NCI-H510A treated with DMSO at 0.1 percent for 48 hours (cell line): ENCODE measurements at regions not wholly inside any gene's neighbourhood (a gene's known extent, or its start where the extent isn't known, plus 50 kb on each side); places are given as distances from the start of the nearest gene placed in this dataset.

Experiments
- DNase-seq: peaks from one replicate; lab custom pipeline; 2025; lab: John Stamatoyannopoulos, UW

GRCh38 chr5:4124221-4124970 is 528.8 kb downstream of the IRX1 start:
- DNase-seq = no peak

- no peak for DNase-seq
Measured at GRCh38 chr5:4128994-4129393, 533.4 kb downstream of the IRX1 start.

DNA sequence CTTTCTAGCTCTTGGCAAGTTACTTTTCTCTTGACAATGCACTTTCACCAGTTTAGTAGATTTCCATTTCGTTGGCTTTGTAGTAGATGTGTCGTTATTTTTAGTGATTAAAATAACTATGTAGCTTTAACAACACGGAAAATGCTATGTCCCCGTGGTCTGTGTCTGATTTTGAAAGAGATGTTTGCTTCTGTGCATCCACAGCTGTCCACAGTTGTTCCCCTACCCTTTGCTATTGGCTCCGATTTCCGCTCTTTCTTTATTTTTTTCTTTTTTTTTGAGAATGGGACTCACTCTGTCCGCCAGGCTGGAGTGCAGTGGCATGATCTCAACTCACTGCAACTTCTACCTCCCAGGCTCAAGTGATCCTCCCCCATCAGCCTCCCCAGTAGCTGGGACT is 533.9 kb downstream of the IRX1 start:
- no peak for DNase-seq

GRCh38 chr5:4130819-4131218 is 535.2 kb downstream of the IRX1 start:
- DNase-seq = no peak

GRCh38 chr5:4137781-4138180 is 542.1 kb downstream of the IRX1 start:
- DNase-seq = no peak

DNA sequence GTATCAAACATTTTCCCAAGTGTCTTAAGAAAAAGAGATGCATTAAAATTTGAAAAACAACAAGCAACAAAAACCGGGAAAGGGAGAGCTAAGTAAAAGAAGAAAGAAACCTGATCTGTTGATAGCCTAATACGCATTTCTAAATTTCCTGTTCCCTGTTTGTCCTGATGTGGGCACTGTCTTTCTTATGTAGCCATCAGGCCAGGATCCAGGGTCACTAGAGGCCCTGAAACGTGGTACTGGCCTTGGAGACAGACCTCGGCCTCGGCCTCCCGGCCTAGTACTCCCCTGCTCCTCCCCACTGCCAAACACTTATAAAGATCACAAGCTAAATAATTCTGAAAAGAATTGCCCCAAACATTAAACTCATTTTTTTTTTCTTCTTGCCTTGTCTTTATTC is 547.2 kb downstream of the IRX1 start:
- DNase-seq = no peak

DNA sequence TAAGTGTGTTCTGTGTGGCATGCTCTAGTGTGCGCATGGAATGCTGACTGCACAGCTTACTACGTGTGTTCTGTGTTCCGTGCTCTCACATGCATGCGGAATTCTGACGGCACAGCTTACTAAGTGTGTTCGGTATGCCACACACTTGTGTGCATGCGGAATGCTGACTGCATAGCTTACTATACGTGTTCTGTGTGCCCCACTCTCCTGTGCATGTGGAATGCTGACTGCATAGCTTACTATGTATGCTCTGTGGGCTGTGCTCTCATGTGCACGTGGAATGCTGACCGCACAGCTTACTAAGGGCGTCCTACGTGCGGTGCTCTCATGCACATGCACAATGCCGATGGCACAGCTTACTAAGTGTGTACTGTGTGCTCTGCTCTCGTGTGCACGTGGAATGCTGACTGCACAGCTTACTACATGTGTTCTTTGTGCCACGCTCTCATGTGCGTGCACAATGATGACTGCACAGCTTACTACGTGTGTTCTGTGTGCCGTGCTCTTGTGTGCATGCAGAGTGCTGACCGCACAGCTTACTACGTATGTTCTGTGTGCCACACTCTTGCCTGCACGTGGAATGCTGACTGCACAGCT is 548.9 kb downstream of the IRX1 start:
- no peak for DNase-seq

- no peak for DNase-seq
Measured at GRCh38 chr5:4145511-4145910, 549.9 kb downstream of the IRX1 start.

DNA sequence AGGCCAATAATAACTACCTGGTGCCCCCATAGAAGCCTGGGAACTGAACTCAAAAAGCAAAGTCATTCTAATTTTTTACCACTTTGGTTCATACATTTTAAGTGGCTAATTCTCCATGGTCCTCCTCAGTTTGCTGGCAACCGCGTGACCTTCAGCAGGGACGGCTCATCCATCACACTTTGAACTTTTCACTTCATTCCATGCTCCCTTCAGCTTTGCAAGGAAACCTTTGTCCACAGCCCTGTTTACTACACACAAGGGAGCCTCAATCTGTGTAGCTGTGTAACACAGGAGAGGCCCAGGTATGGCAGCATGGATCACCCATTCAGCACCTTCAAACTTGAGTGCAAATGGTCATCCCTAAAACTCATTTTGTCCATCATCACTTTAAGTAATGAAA is 552.4 kb downstream of the IRX1 start:
- no peak for DNase-seq

- DNase-seq = no peak
Measured at GRCh38 chr5:4150067-4150466, 554.4 kb downstream of the IRX1 start.

DNA sequence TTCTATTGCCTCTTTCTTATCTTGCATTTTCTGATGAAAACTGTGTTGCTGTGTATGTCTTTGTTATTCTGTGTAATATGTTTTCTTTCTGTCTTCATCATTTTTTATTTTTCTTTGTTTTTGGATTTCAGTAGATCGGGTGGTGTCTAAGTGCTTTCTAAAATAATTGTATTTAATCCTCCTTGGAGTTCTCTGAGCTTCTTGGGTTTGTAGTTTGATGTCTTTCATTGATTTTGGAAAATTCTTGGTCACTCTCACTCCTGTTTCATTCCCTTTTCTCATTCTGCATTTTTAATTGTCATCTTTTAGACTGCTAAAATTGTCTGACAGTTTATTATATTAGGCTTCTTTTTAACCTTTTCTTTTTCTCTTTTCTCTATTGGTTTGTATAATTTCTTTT is 560.5 kb downstream of the IRX1 start:
- DNase-seq = no peak

GRCh38 chr5:4156889-4157288 is 561.3 kb downstream of the IRX1 start:
- DNase-seq = no peak

- no peak for DNase-seq
Measured at GRCh38 chr5:4158750-4159447, 563.3 kb downstream of the IRX1 start.

- no peak for DNase-seq
Measured at GRCh38 chr5:4159681-4160080, 564.0 kb downstream of the IRX1 start.

GRCh38 chr5:4164167-4164566 is 568.5 kb downstream of the IRX1 start:
- no peak for DNase-seq

DNA sequence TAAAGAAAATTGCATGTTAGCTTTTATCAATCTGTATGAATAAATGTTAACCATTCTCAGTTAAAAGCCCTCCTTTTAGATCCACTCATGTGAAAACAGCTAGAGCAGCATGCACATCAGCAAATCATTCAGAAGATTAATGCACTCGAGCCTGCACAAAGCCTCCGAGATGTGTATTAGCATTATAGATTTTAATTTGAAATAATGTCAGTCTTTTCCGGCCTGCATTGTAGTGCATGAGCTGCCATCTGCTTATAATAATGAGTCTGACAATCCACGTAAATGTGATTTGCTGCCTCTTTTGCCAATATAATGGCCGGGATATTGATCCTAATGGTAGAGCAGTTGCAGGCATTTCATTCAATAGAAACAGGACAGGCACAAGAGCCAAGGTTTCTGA is 585.1 kb downstream of the IRX1 start:
- no peak for DNase-seq

DNA sequence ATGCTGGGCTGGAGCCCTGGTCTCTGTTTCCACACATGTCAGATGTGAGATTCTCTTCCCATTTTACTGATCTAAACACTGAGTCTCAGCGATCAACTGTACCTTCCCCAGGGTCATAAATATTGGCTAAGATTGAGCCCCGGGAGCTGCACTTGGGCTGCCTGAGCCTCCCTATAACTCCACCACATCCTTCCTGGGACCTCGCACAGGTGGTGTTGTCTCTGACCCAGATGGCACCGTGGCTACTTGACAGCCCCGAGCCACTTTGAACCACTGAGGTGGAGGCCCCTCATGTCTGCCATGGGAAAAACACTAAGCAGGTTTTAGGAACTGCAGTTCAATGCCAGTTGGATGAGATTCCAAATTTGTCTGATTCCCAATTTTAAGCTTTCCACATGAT is 586.5 kb downstream of the IRX1 start:
- no peak for DNase-seq

- DNase-seq = no peak
Measured at GRCh38 chr5:4185127-4185526, 589.5 kb downstream of the IRX1 start.

DNA sequence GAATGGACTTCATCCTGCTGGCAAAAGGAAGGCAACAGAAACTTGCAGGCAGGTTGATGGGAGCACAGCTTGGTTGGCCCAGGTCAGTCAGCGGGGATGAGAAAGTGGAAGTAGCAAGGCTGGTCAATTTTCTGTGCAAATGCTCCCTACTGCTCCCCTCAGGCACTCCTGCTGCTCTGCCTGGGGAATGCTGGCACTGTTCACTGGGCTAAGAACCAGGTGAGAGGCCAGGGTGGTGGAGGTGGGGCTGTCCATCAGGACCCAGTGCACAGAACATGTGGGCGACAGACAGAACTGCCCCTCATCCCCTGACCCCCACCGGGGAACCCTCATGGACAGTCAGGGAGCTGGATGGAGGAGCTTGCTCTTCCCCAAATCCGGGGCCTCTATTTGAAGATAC is 593.1 kb downstream of the IRX1 start:
- DNase-seq = no peak

DNA sequence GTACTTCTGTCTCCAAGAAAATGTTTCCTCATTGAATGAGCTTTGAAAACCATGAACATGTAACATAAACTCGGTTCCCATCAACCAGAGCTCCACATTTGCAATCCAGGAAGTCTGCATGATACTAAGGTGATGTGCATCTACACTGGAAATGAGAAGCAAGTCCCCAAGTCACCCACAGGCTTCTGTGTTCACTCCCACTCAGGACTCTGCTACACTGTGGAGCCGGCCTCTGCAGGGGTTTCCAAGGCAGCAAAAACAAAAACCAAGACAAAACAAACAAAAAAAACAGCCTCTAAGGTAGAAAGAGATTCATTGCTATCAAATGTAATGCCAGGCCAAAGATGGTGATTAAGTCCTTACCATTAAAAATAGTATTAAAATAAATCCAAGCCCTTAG is 593.7 kb downstream of the IRX1 start:
- no peak for DNase-seq

- no peak for DNase-seq
Measured at GRCh38 chr5:4191041-4191440, 595.4 kb downstream of the IRX1 start.

DNA sequence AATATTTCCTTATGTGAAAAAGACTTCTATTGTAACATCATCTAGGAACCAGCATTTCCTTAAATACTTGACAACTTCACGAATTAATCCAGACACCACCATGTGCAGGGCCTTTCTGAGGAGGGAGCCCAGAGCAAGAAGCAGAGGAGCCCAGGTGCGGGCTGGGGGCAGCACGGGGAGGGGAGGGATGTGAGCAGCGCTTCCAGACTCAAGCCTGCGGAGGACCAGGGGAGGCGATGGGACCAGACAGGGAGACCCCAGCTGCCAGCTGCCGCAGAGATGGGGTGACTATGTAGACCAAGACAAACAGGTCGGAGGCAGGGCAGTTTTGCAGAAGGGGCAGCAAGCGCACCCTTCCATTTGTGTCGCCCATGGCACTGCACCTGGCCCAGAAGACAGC is 596.1 kb downstream of the IRX1 start:
- DNase-seq = no peak

DNA sequence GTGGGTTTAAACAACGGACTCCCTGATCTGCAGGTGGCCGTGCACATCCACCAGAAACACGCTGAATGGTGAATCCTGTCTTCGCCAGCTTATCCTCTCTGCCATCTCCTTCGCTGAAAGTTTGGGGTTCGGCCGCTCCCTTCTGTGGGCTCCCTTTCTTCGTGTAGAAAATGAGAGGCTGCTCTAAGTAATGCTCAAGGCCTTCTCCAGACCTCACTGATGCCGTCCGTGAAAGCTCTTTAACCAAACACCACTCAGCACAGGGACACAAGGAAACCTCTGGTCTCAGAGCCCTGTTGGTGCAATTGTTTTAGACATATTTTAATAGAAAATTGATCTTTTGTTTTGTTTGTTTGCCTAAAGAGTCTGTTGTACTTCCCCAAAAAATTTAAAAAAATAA is 596.5 kb downstream of the IRX1 start:
- DNase-seq = no peak

DNA sequence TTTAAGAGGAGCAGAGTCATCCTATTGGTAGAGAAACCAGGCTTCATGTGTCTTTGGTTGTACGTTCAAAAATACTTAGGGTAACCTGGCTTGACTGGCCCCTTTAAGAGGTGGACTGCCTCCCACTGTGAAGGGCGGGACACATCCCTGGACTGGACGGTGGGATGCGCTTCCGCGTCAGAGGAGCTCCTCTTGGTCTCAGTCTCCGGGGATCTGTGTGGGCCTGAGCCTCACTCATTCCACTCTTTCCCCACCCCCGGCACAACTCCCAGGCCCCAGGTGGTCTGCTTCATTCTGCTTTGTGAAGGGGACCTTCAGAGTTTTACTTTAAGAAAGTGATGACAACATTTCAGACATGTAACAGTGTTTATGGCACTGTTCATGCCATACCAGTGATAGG is 601.1 kb downstream of the IRX1 start:
- no peak for DNase-seq
